HL-60 (cell line): ENCODE measurements at regions not wholly inside any gene's neighbourhood (a gene's known extent, or its start where the extent isn't known, plus 50 kb on each side); places are given as distances from the start of the nearest gene placed in this dataset.

Experiments
- GABPA ChIP-seq: IDR thresholded peaks from 2 replicates; pipeline ENCODE4 v1.6.1; 2012; ENCODE audit warnings: low read depth
- POLR2AphosphoS5 ChIP-seq: IDR thresholded peaks from 2 replicates; pipeline ENCODE4 v1.6.1; 2012; ENCODE audit warnings: low read depth
- TF ChIP-seq, protein P1 (sequence below): IDR thresholded peaks from one replicate; pipeline ENCODE4 v1.5.1; 2011; ENCODE audit warnings: low read length, control low read depth, inconsistent platforms; ENCODE audit not compliant: insufficient read depth
- TF ChIP-seq, protein P2 (sequence below): IDR thresholded peaks from 2 replicates; pipeline ENCODE4 v1.6.1; 2012; ENCODE audit warnings: low read depth; ENCODE audit not compliant: insufficient replicate concordance

DNA sequence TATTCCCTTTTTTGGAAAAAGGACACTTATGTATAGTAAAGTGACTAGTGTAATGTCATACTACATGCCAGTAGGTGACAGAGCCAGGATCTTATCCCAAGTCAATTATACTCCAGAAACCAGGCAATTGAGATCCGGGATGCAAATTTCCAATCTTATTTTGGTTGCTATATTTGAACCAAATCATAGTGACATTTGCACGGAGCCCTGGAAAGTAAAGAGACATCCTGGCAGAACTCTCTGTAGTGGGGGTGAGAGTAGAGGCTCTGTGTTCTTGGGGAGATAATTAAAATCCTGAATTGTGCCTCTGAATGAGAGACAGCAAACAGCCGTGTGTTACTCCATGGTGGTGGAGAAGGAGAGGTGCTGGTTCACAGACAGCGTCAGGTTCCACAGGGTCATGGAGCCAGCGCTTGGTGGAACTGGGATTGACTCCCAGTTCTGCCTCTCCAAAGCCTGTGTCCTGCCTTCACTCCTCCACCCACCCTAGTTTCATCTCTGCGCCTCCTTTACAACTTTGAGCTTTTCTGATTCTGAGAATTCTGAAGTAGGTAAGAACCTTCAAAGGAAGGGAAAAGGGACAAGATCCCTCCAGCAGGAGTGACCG is 432.3 kb downstream of the PTPRU start:
- TF ChIP-seq, protein P1, sequence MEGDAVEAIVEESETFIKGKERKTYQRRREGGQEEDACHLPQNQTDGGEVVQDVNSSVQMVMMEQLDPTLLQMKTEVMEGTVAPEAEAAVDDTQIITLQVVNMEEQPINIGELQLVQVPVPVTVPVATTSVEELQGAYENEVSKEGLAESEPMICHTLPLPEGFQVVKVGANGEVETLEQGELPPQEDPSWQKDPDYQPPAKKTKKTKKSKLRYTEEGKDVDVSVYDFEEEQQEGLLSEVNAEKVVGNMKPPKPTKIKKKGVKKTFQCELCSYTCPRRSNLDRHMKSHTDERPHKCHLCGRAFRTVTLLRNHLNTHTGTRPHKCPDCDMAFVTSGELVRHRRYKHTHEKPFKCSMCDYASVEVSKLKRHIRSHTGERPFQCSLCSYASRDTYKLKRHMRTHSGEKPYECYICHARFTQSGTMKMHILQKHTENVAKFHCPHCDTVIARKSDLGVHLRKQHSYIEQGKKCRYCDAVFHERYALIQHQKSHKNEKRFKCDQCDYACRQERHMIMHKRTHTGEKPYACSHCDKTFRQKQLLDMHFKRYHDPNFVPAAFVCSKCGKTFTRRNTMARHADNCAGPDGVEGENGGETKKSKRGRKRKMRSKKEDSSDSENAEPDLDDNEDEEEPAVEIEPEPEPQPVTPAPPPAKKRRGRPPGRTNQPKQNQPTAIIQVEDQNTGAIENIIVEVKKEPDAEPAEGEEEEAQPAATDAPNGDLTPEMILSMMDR = no peak
- TF ChIP-seq GABPA (no peak), POLR2AphosphoS5 (no peak)
- TF ChIP-seq, protein P2, sequence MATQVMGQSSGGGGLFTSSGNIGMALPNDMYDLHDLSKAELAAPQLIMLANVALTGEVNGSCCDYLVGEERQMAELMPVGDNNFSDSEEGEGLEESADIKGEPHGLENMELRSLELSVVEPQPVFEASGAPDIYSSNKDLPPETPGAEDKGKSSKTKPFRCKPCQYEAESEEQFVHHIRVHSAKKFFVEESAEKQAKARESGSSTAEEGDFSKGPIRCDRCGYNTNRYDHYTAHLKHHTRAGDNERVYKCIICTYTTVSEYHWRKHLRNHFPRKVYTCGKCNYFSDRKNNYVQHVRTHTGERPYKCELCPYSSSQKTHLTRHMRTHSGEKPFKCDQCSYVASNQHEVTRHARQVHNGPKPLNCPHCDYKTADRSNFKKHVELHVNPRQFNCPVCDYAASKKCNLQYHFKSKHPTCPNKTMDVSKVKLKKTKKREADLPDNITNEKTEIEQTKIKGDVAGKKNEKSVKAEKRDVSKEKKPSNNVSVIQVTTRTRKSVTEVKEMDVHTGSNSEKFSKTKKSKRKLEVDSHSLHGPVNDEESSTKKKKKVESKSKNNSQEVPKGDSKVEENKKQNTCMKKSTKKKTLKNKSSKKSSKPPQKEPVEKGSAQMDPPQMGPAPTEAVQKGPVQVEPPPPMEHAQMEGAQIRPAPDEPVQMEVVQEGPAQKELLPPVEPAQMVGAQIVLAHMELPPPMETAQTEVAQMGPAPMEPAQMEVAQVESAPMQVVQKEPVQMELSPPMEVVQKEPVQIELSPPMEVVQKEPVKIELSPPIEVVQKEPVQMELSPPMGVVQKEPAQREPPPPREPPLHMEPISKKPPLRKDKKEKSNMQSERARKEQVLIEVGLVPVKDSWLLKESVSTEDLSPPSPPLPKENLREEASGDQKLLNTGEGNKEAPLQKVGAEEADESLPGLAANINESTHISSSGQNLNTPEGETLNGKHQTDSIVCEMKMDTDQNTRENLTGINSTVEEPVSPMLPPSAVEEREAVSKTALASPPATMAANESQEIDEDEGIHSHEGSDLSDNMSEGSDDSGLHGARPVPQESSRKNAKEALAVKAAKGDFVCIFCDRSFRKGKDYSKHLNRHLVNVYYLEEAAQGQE = no peak
